GM12878 (cell line): ENCODE measurements at regions not wholly inside any gene's neighbourhood (a gene's known extent, or its start where the extent isn't known, plus 50 kb on each side); places are given as distances from the start of the nearest gene placed in this dataset.

Experiments used
- BHLHE40 ChIP-seq, 2 experiments: fragments of 450-650 bp in 1 of 2; IDR thresholded peaks; 2 replicates each; pipeline ENCODE4 v1.6.1; 2011 to 2017; ENCODE audit warnings: low read depth in 2 of 2, borderline replicate concordance in 1 of 2, improper control_type of control experiment in 1 of 2, low read length in 1 of 2, mild to moderate bottlenecking in 1 of 2
- CEBPB ChIP-seq, 2 experiments: fragments of 150-350 bp in 1 of 2; IDR thresholded peaks; 2 replicates each; pipeline ENCODE4 v1.6.1; 2012 to 2014; ENCODE audit warnings: low read depth in 2 of 2, low read length in 2 of 2, borderline replicate concordance in 1 of 2, inconsistent platforms in 1 of 2
- CEBPZ ChIP-seq: fragments of 150-350 bp; IDR thresholded peaks from 2 replicates; pipeline ENCODE4 v1.6.1; 2016; ENCODE audit warnings: low read depth, low read length
- EGR1 ChIP-seq, 2 experiments: IDR thresholded peaks; 1 replicate in 1 of 2; 2 replicates in 1 of 2; pipeline ENCODE4 v1.6.1; 2011 to 2012; ENCODE audit warnings: low read depth in 2 of 2, low read length in 2 of 2, borderline replicate concordance in 1 of 2, mild to moderate bottlenecking in 1 of 2, moderate library complexity in 1 of 2
- IKZF1 ChIP-seq: fragments of 450-650 bp; conservative IDR thresholded peaks from 2 replicates; pipeline ENCODE4 v1.6.1; 2017; ENCODE audit warnings: antibody characterized with exemption, mild to moderate bottlenecking
- IKZF2 ChIP-seq, 2 experiments: fragments of 450-650 bp; IDR thresholded peaks; 2 replicates each; pipeline ENCODE4 v1.6.1; 2017; ENCODE audit warnings: mild to moderate bottlenecking in 2 of 2, moderate library complexity in 2 of 2
- NFIC ChIP-seq: IDR thresholded peaks from 2 replicates; pipeline ENCODE4 v1.6.1; 2012; ENCODE audit warnings: low read depth, mild to moderate bottlenecking, inconsistent platforms, low read length, moderate library complexity
- NFXL1 ChIP-seq: fragments of 450-650 bp; IDR thresholded peaks from 2 replicates; pipeline ENCODE4 v1.6.1; 2017; ENCODE audit warnings: antibody characterized with exemption, mild to moderate bottlenecking, borderline replicate concordance
- ZNF217 ChIP-seq: fragments of 450-650 bp; IDR thresholded peaks from 2 replicates; pipeline ENCODE4 v1.6.1; 2017; ENCODE audit warnings: antibody characterized with exemption, mild to moderate bottlenecking
- TF ChIP-seq, protein P1 (sequence below): fragments of 450-650 bp; IDR thresholded peaks from 2 replicates; pipeline ENCODE4 v1.6.1; 2016; ENCODE audit warnings: mild to moderate bottlenecking
- TF ChIP-seq, protein P2 (sequence below): fragments of 450-650 bp; IDR thresholded peaks from 2 replicates; pipeline ENCODE4 v1.6.1; 2016; ENCODE audit warnings: mild to moderate bottlenecking, moderate library complexity, borderline replicate concordance

GRCh38 chr2:8575038-8575833 lies 106.6 kb upstream of the ID2 start (continued):
- TF ChIP-seq ZNF217: 0 out of 2 replicates have a peak, but pooled peaks have one; percentile 16
- no peak for TF ChIP-seq CEBPZ
- no peak for TF ChIP-seq CEBPB (IDR thresholded peaks at IDR 0.05; ENCODE audit: borderline replicate concordance in 1 of 2, low read depth in 2 of 2, low read length in 2 of 2)
- peak; percentile 87 to 90 for TF ChIP-seq BHLHE40 (IDR thresholded peaks at IDR 0.05; ENCODE audit: borderline replicate concordance in 1 of 2, low read depth in 2 of 2, low read length in 1 of 2)
- no peak for TF ChIP-seq NFXL1
- peak in 1 of 2 experiments; percentile 37; a peak in 1 of 4 replicates for TF ChIP-seq IKZF2 (IDR thresholded peaks at IDR 0.05)
- TF ChIP-seq, protein P1, sequence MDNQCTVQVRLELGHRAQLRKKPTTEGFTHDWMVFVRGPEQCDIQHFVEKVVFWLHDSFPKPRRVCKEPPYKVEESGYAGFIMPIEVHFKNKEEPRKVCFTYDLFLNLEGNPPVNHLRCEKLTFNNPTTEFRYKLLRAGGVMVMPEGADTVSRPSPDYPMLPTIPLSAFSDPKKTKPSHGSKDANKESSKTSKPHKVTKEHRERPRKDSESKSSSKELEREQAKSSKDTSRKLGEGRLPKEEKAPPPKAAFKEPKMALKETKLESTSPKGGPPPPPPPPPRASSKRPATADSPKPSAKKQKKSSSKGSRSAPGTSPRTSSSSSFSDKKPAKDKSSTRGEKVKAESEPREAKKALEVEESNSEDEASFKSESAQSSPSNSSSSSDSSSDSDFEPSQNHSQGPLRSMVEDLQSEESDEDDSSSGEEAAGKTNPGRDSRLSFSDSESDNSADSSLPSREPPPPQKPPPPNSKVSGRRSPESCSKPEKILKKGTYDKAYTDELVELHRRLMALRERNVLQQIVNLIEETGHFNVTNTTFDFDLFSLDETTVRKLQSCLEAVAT: 0 out of 2 replicates have a peak, but pooled peaks have one; percentile 16
- no peak for TF ChIP-seq NFIC
- TF ChIP-seq, protein P2, sequence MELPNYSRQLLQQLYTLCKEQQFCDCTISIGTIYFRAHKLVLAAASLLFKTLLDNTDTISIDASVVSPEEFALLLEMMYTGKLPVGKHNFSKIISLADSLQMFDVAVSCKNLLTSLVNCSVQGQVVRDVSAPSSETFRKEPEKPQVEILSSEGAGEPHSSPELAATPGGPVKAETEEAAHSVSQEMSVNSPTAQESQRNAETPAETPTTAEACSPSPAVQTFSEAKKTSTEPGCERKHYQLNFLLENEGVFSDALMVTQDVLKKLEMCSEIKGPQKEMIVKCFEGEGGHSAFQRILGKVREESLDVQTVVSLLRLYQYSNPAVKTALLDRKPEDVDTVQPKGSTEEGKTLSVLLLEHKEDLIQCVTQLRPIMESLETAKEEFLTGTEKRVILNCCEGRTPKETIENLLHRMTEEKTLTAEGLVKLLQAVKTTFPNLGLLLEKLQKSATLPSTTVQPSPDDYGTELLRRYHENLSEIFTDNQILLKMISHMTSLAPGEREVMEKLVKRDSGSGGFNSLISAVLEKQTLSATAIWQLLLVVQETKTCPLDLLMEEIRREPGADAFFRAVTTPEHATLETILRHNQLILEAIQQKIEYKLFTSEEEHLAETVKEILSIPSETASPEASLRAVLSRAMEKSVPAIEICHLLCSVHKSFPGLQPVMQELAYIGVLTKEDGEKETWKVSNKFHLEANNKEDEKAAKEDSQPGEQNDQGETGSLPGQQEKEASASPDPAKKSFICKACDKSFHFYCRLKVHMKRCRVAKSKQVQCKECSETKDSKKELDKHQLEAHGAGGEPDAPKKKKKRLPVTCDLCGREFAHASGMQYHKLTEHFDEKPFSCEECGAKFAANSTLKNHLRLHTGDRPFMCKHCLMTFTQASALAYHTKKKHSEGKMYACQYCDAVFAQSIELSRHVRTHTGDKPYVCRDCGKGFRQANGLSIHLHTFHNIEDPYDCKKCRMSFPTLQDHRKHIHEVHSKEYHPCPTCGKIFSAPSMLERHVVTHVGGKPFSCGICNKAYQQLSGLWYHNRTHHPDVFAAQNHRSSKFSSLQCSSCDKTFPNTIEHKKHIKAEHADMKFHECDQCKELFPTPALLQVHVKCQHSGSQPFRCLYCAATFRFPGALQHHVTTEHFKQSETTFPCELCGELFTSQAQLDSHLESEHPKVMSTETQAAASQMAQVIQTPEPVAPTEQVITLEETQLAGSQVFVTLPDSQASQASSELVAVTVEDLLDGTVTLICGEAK: peak; percentile 44; the same call in 1 of the 2 replicates
- TF ChIP-seq IKZF1: peak; percentile 52
- peak in 1 of 2 experiments; percentile 16; a peak in 2 of 3 replicates for TF ChIP-seq EGR1 (IDR thresholded peaks at IDR 0.05; ENCODE audit: borderline replicate concordance in 1 of 2, low read depth in 2 of 2, low read length in 2 of 2)
